ENCODE measurements at regions not wholly inside any gene's neighbourhood (a gene's known extent, or its start where the extent isn't known, plus 50 kb on each side); places are given as distances from the start of the nearest gene placed in this dataset.
A peak's percentile ranks its signal among the peaks of the same experiment; 100 is the strongest.
"Not testable (repeated sequence)": the region's sequence is repeated elsewhere in the genome, so short reads cannot be mapped to it uniquely, and the experiment has no call there.

DNA sequence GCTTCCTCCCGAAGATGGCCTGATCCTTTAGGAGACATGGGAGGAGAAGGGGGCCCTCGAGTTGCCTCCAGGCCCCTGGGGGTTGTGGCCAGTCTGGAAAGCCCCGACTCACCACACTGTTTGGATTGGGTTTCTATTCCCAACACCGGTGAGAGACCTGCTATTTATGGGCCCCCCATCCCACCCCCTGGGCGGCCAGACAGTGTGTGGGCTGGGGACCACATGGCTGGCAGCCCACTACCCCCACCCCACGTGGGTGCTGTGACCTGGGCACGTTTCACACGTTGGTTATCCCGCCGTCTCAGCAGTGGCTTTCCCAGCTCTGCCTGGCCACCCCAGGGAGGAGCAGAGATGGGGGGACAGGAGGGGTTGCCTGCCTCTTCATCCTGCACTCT is 116.1 kb downstream of the VEGFA start:
- no peak for DNase-seq (ENCODE audit: low read depth)

DNA sequence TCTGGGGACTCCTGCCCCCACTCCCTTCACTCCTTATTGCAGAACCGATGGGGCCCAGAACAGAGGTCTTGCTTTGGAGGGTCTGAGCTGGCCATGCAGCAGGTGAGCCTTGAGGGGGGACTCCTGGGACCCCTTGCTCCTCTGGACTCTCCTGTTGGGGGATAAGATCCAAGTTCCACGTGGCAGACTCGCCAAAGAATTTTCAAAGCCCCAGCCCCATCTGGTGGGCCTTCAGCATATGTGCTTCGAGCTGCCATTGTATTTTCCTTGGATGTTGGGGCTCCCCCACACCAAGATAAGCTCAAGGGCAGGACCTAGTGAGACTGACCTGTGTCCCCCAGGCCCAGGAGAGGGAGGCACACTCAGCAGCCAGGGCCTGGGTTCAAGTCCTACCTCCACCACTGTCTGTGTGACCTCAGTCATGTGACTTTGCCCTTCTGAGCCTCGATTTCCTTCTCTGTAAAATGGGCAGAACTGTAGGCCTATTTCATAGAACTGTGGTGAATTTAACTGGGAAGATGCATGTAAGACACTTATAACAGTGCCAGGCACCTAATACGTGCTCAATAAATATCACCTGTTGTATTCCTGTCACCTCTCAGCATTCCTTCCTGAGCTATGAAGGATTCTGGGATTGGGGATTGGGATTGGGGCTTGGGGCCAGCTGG is 115.5 kb downstream of the VEGFA start:
- no peak for DNase-seq (ENCODE audit: low read depth)

DNA sequence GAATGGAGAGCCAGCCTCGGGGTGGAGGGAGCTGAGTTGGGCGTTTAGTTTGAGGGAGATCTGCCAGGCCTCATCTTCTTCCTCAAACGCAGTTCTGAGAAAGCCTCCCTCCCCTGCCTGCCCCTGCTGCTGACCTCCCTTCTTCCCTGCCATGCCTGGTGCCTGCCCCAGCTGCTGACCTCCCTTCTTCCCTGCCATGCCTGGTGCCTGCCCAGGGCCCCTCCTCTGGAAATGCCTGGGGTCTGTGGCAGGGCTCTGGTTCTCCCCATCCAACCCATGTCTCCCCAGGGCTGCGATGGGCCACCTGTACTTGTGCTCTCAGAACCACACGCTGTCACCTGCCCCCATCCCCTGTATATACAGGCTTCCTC is 114.6 kb downstream of the VEGFA start:
- DNase-seq (ENCODE audit: low read depth), result no peak

DNA sequence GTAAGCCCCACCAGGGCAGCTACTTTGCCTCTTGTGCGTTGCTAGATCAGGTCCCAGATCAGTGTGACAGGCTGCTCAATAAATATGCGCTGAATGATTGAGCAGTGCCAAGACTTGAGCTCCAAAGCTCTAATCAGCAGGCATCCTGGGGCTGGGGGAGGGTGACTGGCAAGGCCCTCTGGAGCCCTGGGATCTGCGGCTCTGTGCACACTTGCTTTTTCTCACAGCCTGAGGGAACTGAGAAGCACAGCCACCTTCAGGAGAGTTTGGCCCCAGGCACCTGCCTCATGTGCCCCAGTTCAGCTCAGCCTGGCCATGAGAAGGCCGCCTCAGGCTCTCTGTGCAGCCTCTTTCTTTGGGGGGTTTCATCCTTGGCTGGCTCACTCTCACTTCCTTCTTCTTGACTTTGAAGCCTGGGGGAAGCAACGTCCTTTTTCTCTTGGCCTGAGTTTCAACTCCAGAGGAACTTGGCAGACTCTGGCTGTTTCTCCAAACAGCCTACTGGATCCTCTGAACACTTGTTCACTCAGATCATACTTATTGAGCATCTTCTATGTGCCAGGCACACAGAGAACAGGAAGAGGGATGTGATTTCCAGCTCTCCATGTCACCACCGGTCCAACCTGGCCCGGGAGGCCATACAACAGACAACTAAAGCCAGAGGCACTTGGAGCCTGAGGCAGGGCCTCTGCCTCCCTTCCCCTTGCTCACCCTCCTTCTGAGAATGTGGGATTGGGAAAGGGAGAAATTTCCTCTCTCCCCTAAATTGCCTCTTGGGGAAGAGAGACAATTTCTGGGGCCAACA is 114.0 kb downstream of the VEGFA start:
- no peak for DNase-seq (ENCODE audit: low read depth)

DNA sequence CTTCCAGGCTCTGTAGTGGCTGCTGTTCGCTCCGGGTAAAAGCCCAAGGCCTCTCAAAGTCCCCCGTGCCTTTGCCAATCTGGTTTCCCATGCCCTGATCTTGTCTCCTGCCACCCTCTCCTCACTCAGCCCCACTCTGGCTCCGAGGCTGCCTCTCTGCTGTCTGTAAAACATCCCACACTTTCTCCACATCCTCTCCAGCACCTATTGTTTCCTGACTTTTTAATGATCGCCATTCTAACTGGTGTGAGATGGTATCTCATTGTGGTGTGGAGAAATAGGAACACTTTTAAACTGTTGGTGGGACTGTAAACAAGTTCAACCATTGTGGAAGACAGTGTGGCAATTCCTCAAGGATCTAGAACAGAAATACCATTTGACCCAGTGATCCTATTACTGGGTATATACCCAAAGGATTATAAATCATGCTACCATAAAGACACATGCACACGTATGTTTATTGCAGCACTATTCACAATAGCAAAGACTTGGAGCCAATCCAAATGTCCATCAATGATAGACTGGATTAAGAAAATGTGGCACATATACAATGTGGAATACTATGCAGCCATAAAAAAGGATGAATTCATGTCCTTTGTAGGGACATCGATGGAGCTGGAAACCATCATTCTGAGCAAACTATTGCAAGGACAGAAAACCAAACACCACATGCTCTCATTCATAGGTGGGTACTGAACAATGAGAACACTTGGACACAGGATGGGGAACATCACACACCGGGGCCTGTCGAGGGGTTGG is 112.9 kb downstream of the VEGFA start:
- not testable (repeated sequence) for DNase-seq (ENCODE audit: low read depth)

DNA sequence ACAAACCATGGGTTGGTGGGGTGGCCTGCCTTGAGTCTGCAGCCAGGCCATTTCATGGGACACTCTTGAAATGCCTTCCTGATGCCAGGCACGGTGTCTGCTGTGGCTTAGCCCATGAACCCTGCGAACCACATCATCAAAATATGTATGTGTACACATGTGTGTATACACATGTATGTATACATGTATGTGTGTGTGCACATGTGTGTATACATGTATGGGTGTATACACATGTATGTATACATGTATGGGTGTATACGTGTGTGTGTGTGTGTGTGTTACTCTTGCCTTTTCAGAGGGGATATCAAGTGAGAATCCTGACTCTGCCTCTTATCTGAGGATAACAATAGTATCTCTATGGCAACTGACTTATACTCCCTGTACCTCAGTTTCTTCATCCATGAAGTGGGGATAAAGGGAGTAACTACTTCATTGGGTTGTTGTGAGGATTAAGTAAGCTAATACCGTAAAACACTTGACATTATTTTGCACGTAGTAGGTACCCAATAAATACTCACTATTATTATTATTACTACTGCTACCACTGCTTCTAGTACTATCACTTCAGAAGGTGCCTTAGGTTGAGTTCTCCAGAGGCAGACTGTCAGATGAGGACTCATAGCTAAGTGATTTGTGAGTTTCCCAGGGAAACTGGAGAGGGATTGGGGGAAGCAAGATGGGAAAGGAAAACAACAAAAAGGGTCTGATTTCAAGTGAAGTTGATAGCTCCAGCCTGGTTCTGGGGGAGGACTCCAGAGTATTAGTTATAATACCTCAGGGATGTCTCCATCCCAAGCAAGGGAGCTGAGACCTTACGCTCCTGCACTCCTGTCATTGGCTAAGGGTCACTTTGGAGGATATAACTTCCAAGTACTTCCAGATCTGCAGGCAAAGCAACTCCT is 110.5 kb downstream of the VEGFA start:
- DNase-seq (ENCODE audit: low read depth), result no peak

DNA sequence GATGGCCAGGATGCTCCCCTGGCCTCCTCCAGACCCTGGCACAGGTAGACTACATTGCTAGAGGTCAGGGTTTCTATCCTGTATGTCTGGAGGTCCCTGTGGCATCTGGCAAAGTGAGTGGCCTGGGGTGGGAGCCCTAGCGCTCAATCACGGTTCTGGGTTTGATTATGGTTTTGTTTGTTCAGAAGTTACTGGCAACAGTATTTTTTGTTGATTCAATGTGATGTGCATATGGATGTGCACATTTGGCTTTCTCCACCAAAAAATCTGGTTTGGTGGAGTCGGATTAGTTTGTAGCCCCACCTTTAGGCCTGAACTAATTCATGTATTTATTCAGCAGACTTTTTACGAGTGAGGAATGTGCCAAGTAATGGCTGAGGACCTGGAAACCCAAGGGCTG is 109.7 kb downstream of the VEGFA start:
- no peak for DNase-seq (ENCODE audit: low read depth)

DNA sequence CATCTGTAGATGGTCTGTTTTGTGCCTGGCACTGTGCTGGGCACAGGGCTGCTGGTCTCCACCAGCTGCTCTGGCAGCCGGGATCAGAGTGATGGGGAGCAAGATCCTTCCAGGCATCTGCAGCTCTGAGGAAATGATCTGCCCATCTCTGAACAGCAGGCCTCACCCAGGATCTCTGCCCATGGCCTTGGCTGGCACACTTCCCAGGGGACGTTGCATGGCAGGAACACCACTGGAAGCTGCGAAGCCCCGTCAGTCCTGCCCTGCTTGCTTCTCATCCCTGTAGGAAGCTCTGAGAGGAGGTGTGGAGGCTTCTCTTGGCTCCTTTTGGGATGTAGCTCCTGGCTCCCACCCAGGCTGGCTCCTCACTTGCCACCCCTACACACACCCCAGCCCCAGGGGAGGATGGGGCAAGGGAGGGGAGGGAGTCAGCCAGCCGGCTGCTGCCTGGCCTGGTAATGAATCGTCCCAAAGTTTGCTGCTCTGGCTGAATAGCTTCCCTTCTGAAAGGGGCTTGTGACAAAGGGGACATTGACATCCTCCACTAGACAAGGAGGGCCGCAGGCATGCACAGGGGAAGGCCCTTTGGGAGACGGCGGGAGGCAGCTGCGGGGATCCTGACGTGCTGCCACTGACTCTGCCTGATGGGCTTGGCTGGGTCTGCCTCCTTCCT is 108.9 kb downstream of the VEGFA start:
- DNase-seq (ENCODE audit: low read depth), result no peak

DNA sequence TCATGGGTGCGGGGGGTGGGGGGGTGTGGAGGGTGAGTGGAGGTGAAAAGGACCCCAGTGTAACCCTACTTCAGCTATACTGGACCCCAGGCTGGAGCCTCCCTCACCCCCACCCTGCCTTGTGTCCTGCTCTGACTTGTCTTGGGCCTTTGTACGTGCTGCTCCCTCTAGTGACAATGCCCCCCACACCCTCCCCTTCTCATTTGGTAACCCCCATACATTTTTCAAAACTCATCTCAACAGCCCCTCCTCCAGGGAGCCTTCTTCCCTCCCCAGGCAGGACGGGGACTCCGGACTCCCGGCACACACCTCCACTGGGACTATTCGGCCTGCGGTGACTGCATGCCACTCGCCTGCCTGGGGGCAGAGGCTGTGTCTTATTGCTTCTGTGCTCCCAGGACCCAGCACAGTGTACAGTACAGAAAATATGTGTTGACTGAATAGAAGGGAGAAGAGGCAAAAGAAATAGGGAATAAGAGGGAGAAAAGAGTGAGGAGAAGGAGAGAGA is 108.2 kb downstream of the VEGFA start:
- DNase-seq (ENCODE audit: low read depth), result no peak

DNA sequence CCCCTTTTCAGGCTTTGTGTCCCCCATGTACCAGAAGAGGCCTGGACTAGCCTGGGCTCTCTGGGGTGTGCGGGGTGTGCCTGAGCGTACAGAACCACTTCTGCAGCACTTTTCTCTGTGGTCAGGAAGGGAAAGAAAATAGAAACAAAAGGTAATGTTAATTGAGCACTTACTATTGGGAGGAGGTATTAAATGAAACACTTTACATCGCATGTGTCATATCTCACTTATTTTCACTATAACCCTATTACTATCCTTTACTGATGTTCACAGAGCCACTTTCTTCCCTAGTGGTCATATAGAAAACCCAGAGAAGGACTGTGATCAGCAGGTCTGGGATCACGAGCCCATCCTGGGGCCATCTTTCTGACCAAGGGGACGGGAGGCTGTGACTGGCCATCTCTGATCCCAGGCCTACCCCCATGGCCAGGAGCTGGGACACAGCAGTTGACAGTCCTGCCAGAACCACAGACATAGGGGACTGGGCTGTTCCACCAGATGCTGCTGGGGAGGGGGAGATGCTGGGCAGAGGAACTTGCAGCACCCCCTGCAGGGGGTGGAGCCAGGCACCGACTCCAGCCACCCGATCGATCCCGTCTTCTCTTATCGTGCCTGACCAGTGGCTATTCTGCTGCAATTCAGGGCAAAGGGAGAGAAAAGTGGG is 107.6 kb downstream of the VEGFA start:
- DNase-seq (ENCODE audit: low read depth), result no peak

DNA sequence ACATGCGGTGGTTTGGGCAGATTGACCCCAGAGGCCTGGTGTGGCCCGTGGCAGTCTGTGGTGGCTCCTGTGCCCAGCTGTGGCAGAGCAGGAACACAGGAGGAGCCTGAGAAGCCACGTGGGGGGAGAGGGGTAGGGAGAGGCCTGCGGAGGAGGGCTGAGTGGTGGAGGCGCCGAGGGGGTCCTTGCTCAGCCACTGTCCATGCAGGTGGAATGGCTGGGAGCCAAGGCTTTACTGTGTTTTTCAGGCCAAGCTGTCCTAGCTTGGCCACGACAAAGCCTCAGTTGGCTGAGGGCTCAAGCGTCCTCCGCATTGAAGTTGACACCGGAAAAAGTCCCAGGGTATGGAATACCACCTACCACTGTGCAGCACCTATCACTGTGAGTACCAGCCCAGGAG is 107.0 kb downstream of the VEGFA start:
- no peak for DNase-seq (ENCODE audit: low read depth)

DNA sequence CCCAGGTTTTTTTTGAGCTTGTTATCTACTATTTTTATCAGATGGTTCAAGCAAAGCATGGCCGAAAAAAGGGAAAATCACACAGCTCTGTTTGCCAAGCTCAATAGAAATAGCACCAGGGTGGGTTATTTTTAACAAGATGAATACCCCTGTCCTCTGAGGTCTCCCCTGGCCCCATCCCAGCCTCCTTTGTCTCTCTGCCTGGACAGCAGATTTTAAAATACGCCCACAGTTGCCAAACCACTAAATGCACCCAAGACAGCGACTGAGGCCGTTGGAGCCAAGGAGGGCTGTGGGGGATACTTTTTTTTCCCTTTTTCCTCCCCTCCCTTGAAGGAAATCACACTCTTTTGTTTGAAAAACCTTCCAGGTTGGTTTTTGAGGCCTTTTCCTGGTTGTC is 106.6 kb downstream of the VEGFA start:
- DNase-seq (ENCODE audit: low read depth), result no peak

DNA sequence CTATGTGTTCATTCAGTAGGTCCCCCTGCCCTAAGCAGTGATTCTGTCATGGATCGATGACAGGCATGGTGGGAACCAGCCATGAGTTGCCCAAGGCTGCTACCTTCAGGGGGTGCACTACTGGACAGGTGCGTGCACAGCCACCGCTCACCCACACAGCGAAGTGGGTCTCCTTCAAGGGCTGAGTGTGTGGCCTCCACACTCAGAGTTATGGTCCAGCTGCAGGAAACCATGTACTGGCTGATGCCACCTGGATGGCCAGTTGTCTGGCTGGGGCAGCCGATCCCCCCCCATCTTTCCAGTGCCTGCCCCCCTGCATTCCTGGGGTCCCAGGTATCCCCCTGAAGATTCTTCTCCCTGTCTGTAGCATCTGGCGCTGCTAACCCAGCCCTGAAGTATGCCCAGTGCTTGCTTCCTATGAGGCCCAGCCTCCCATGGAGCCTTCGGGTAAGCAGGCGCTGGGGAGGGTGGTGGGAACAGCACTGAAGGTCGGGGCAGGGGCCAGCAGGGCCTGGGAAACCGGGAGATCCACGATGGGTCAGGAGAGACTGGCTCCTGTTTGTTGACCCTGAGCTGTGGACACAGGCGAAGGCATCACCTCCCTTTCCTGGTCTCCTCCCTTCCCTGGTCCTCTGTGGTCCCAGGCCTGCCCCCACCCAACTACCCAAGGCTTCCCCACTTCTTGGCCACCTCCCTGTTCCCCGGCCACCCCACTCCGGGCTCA is 106.0 kb downstream of the VEGFA start:
- no peak for DNase-seq (ENCODE audit: low read depth)

DNA sequence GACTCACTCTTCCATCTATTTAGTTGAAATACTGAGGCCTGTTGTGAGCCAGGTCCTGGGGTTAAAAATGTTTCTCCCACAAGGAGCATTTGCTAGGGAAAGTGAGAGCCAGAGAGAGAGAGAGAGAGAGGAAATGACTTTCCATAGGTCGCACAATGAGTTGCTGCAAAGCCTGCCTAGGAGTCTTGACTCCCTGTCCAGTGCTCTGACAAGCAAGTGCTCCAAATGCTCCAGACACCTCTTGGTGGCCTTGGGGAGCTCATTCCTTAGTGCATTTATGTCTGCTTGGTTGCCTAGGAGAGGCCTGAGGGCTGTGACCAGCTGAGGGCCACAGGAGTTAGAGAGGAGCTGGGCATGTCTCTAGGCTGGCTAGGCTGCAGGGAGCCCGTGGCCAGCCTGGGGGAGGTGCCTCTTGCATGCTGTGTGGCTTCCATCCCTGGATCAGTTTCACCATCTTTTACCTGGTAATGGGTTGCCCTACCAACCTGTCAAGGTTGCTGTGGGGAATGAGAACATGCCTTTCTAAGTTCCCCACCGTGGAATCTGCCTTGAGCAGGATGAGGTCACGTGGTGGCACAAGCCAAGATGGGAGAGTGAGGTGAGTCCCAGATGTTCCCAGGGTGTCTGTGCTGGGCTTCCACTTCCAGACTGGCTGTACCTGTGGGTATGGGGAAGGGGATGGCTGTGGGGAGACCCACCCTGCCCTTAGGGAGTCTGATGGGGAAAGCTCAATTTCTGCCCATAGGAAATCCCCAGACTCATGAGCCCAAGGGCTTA is 105.0 kb downstream of the VEGFA start:
- DNase-seq (ENCODE audit: low read depth), result no peak

DNA sequence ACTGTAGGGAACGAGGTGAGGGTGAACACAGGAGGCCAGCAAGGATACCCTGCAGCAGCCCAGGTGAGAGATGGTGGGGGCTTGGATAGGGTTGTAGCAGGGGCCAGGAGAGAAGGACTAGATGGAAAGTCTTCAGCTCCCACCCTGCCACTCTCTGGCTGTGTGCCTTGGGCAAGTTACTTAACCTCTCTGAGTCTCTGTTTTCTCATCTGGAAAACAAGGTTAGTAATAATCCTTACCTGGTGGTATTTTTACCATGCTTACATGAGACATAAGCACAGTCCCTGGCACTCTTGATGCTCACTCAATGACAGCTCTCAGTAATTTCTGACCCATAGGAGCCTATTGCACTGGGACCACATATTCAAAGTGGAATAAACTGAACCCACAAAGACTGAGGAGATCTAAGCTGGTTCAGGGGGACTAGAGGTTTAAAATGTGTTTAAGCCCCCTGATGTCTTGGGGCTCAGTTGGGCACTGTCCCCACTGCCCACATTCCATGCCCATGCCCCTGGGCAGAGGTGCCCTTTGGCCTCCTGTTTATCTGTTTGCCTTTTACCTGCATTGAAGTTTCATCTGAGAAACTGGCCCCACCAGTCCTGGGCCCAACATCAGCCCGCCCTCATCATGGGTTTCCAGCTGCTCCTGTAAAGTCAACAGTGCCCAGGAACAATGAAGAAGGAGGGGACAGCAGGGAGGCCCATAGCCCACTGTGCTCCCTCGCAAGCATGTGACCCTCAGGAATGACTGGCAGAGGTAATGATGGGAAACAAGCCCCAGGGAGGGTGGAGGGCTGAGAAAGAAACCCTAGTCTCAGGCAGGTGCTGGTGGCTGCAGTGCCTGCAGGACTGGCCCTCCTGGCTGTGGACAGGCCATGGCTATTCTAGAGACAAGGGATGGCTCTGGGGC is 104.0 kb downstream of the VEGFA start:
- peak; percentile 39 for DNase-seq (ENCODE audit: low read depth)

DNA sequence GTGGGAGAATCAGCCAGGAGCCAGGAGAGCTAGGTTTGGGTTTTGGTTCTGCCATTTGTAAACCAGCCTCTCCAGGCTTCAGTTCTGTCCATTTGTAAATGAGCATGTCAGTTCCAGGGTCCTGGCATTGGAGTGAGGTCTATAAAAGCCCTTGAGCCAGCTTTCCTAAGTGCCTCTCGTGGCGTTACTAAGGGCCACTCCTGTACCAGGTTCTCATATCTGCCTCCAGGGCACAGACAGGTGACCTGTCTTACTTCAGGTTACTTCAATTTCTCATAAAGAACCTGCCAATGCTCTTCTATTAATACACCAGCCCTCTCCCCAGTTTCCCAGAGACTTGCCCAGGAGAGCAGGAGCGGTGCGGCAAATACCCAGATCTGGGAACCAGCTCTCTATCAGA is 101.9 kb downstream of the VEGFA start:
- no peak for DNase-seq (ENCODE audit: low read depth)

DNA sequence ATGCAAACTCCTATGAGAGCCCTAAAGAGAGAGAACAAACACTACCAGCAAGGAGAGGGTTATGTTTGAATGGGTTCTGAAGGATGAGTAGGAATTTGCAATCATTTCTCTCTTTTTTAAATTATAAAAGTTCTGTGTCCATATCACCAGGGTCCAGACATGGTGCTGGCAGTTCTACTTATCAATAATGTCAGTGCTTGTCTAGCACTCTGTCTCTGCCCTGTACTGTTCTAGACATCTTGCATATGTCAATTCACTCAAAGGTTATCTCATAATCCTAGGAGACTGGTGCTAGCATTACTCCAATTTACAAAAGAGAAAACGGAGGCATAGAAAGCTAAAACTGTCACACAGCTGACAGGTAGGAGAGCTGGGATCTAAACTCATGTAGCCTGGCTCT is 101.3 kb downstream of the VEGFA start:
- no peak for DNase-seq (ENCODE audit: low read depth)

DNA sequence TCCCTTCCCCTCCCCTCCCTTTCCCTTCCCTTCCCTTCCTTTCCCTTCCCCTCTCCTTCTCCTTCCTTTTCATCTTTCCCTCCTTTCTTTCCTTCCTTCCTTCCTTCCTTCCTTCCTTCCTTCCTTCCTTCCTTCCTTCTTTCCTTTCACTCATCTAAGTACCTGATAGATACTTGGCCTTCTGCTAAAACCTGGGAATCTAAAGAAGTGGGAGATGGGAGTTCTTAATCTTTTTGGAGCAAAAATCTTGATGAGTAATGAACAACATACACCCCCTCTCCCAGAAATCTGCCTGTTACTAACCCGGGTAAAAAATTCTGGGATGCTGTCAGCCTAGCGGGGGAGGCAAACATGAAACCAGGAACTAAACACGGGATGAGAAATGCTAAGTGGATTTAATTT is 100.7 kb downstream of the VEGFA start:
- no peak for DNase-seq (ENCODE audit: low read depth)
